DOHH2 (cell line): ENCODE measurements at regions not wholly inside any gene's neighbourhood (a gene's known extent, or its start where the extent isn't known, plus 50 kb on each side); places are given as distances from the start of the nearest gene placed in this dataset.
A peak's percentile ranks its signal among the peaks of the same experiment; 100 is the strongest.

Experiments used
- H3F3A ChIP-seq: fragments of 200-600 bp; sonication (generic), shearing (Covaris generic); 2 replicates; pipeline ENCODE4 v1.6.0; 2016; ENCODE audit warnings: antibody characterized with exemption, mild to moderate bottlenecking; ENCODE audit not compliant: control insufficient read depth, insufficient read depth
- H3K27ac ChIP-seq: fragments of 200-600 bp; sonication (generic); 2 replicates; pipeline ENCODE4 v1.5.1; 2014; ENCODE audit warnings: low read depth, mild to moderate bottlenecking, low read length, moderate library complexity
- H3K27me3 ChIP-seq: fragments of 200-600 bp; sonication (generic); 2 replicates; pipeline ENCODE4 v1.6.1; 2014; ENCODE audit warnings: mild to moderate bottlenecking, low read length, mixed read lengths; ENCODE audit not compliant: control insufficient read depth
- H3K36me3 ChIP-seq: fragments of 200-600 bp; sonication (generic); 2 replicates; pipeline ENCODE4 v1.6.1; 2014; ENCODE audit warnings: mild to moderate bottlenecking, low read length, moderate library complexity, mixed read lengths; ENCODE audit not compliant: control insufficient read depth
- H3K4me1 ChIP-seq: fragments of 200-600 bp; sonication (generic); 2 replicates; pipeline ENCODE4 v1.6.1; 2014; ENCODE audit warnings: mild to moderate bottlenecking, low read length, mixed read lengths; ENCODE audit not compliant: control insufficient read depth
- H3K4me2 ChIP-seq: fragments of 200-600 bp; sonication (generic); 2 replicates; pipeline ENCODE4 v1.6.0; 2014; ENCODE audit warnings: mild to moderate bottlenecking, low read length, moderate library complexity
- H3K4me3 ChIP-seq: fragments of 200-600 bp; sonication (generic); 2 replicates; pipeline ENCODE4 v1.5.1; 2014; ENCODE audit warnings: mild to moderate bottlenecking, low read length, mixed read lengths
- H3K79me2 ChIP-seq: fragments of 200-600 bp; sonication (generic); 2 replicates; pipeline ENCODE4 v1.6.1; 2014; ENCODE audit warnings: mild to moderate bottlenecking, low read length, mixed read lengths; ENCODE audit not compliant: control insufficient read depth
- H3K9me2 ChIP-seq: fragments of 200-600 bp; sonication (generic); replicated peaks from 2 replicates; pipeline ENCODE4 v1.6.1; 2014; ENCODE audit warnings: mild to moderate bottlenecking, low read length, mixed read lengths; ENCODE audit not compliant: control insufficient read depth
- H3K9me3 ChIP-seq: fragments of 200-600 bp; sonication (generic); 2 replicates; pipeline ENCODE4 v1.6.1; 2014; ENCODE audit warnings: antibody characterized with exemption, low read length, mixed read lengths; ENCODE audit not compliant: control insufficient read depth, insufficient read depth
- H4K20me1 ChIP-seq: fragments of 200-600 bp; sonication (generic); 2 replicates; pipeline ENCODE4 v1.6.0; 2014; ENCODE audit warnings: low read depth, mild to moderate bottlenecking, antibody characterized with exemption, low read length, moderate library complexity; ENCODE audit not compliant: control insufficient read depth, insufficient read depth
- EZH2phosphoT487 ChIP-seq: fragments of 200-600 bp; sonication (generic); IDR thresholded peaks from 2 replicates; pipeline ENCODE4 v1.6.1; 2017; ENCODE audit warnings: borderline replicate concordance, mild to moderate bottlenecking, antibody characterized with exemption, low read length, moderate library complexity, mixed read lengths
- TF ChIP-seq, protein P1 (sequence below): fragments of 200-600 bp; sonication (generic); IDR thresholded peaks from one replicate; pipeline ENCODE4 v1.5.1; 2014; ENCODE audit warnings: antibody characterized with exemption, mild to moderate bottlenecking, low read depth, low read length; ENCODE audit not compliant: poor library complexity, severe bottlenecking

DNA sequence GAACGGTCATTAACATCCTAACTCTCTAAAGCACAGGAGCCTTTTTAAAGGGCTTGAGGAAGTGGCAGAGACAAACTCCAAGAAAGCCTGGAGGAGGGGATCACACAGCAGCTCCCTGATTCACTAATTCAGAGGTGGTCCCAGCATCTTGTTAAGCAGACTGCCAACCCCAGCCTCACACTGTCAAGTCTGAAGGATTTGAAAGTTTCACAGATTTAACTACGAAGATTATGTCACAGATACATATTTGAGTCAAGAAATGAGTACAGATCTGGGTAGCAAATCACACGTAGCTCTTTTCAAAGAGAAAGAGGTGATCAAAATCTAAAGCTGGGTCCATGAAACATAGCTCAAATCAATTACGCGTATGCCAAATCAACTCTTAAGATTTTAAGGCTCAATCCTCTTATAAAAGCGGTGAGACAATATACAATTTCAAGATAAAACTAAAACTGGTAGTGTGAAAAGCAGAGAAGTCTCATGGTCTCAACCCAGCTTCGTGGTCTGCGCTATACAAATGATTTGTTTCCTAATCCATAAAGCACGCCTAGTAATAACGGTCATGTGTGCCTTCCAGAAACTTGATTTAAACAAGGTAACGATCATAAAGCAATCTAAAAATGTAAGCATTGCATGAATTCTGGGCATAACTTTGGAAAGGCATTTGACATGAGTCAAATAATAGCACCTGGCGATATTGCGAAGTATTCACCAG, 229.9 kb upstream of the MKLN1 start:
- Histone ChIP-seq H3K9me2 (no peaks in the 10 kb centered on the region), H3K4me1 (peaks cover 51% of the 10 kb centered on the region), H3K9me3 (no peaks in the 10 kb centered on the region), H3K36me3 (peaks cover 91% of the 10 kb centered on the region), H3K4me2 (no peak overlapping the region), H3K4me3 (no peak overlapping the region), H3K79me2 (peaks cover 100% of the 10 kb centered on the region), H3F3A (no peaks in the 10 kb centered on the region), H3K27ac (no peak overlapping the region), H4K20me1 (peaks cover 49% of the 10 kb centered on the region), H3K27me3 (no peaks in the 10 kb centered on the region)
- TF ChIP-seq EZH2phosphoT487 = no peak
- TF ChIP-seq, protein P1, sequence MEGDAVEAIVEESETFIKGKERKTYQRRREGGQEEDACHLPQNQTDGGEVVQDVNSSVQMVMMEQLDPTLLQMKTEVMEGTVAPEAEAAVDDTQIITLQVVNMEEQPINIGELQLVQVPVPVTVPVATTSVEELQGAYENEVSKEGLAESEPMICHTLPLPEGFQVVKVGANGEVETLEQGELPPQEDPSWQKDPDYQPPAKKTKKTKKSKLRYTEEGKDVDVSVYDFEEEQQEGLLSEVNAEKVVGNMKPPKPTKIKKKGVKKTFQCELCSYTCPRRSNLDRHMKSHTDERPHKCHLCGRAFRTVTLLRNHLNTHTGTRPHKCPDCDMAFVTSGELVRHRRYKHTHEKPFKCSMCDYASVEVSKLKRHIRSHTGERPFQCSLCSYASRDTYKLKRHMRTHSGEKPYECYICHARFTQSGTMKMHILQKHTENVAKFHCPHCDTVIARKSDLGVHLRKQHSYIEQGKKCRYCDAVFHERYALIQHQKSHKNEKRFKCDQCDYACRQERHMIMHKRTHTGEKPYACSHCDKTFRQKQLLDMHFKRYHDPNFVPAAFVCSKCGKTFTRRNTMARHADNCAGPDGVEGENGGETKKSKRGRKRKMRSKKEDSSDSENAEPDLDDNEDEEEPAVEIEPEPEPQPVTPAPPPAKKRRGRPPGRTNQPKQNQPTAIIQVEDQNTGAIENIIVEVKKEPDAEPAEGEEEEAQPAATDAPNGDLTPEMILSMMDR = no peak

DNA sequence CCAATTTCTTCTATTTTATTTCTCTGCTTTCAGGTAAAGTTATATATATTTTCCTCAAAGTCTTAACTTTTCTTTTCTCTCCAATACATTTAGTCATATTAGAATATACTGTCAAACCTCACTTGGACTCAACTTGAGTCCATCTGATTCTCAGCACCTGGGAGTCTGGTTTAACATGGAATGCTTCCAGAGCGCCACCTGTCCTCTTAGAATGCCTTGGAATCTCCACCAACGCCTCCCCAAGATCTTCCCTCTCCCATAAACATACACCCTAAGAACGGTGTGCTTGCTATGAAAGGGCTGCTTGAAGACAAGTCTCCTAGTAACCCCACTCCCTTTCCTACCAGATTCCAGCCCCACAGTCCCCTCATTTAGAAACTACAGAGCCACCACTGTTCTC, 229.1 kb upstream of the MKLN1 start:
- Histone ChIP-seq H3K79me2 (peaks cover 100% of the 10 kb centered on the region), H4K20me1 (peaks cover 53% of the 10 kb centered on the region), H3K27ac (no peak overlapping the region), H3K4me1 (peaks cover 54% of the 10 kb centered on the region), H3K36me3 (peaks cover 93% of the 10 kb centered on the region), H3K27me3 (no peaks in the 10 kb centered on the region), H3K9me3 (no peaks in the 10 kb centered on the region), H3F3A (no peaks in the 10 kb centered on the region), H3K4me3 (no peak overlapping the region), H3K4me2 (no peak overlapping the region), H3K9me2 (no peaks in the 10 kb centered on the region)
- no peak for TF ChIP-seq EZH2phosphoT487
- TF ChIP-seq, protein P1 = no peak

DNA sequence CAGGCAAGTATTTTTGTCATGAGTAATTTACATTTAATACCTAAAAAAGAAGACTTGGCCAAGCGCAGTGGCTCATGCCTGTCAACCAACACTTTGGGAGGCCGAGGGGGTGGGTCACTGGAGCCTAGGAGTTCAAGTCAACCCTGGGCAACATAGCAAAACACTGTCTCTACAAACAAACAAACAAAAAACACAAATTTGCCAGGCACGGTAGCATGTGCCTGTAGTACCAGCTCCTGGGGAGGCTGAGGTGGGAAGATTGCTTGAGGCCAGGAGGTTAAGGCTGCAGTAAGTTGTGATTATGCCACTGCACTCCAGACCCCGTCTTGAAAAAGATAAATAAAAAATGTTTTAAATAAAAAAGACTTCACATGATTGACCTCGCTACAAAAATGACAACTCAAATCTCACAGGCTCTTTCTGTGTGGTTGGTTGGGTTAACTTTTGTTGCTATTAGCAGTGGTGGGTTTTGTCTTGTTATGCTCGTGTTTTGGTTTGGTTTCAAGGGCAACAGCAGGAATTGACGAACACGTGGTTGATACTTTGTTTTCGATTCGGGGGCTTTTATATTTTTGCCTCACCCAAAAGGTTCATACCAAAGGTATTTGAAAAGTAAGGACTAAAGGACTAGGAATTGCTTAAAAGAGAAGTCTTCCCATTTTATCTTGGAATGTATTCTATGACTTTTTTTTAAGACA, 227.2 kb upstream of the MKLN1 start:
- no peak for TF ChIP-seq EZH2phosphoT487
- TF ChIP-seq, protein P1 = no peak
- H3K9me3 ChIP-seq = no peaks in the 10 kb centered on the region
- peak overlapping the region; percentile 3 for H3K4me2 ChIP-seq
- peaks cover 100% of the 10 kb centered on the region for H3K79me2 ChIP-seq
- peaks cover 6% of the 10 kb centered on the region; the same call in 1 of the 2 replicates for H3F3A ChIP-seq
- peaks cover 99% of the 10 kb centered on the region for H3K36me3 ChIP-seq
- H4K20me1 ChIP-seq = peaks cover 70% of the 10 kb centered on the region
- no peaks in the 10 kb centered on the region for H3K9me2 ChIP-seq
- no peak overlapping the region for H3K4me3 ChIP-seq
- no peaks in the 10 kb centered on the region for H3K27me3 ChIP-seq
- H3K4me1 ChIP-seq = peaks cover 74% of the 10 kb centered on the region
- no peak overlapping the region for H3K27ac ChIP-seq
